ENCODE measurements at regions not wholly inside any gene's neighbourhood (a gene's known extent, or its start where the extent isn't known, plus 50 kb on each side); places are given as distances from the start of the nearest gene placed in this dataset.
A peak's percentile ranks its signal among the peaks of the same experiment; 100 is the strongest.
"Not testable (repeated sequence)": the region's sequence is repeated elsewhere in the genome, so short reads cannot be mapped to it uniquely, and the experiment has no call there.

GRCh38 chrX:115912372-115912897 is 258.1 kb upstream of the AGTR2 start:
- DNase-seq = no peak

GRCh38 chrX:115913575-115913974 is 257.0 kb upstream of the AGTR2 start:
- no peak for DNase-seq

DNA sequence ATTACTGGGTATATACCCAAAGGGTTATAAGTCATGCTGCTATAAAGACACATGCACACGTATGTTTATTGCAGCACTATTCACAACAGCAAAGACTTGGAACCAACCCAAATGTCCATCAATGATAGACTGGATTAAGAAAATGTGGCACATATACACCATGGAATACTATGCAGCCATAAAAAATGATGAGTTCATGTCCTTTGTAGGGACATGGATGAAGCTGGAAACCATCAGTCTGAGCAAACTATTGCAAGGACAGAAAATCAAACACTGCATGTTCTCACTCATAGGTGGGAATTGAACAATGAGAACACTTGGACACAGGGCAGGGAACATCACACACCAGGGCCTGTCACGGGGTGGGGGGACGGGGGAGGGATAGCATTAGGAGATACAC is 254.9 kb upstream of the AGTR2 start:
- not testable (repeated sequence) for DNase-seq

DNA sequence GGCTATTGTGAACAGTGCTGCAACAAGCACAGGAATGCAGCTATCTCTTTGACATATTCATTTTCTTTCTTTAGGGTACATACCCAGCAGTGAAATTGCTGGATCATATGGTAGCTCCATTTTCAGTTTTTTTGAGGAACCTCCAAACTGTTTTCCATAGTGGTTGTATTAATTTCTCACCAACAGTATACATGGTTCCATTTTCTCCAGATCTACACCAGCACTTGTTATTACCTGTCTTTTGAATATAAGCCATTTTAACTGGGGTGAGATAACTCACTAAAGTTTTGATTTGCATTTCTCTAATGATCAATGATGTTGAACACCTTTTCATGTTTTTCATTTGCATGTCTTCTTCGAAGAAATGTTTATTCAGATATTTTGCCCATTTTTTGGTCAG is 241.1 kb upstream of the AGTR2 start:
- DNase-seq = no peak

DNA sequence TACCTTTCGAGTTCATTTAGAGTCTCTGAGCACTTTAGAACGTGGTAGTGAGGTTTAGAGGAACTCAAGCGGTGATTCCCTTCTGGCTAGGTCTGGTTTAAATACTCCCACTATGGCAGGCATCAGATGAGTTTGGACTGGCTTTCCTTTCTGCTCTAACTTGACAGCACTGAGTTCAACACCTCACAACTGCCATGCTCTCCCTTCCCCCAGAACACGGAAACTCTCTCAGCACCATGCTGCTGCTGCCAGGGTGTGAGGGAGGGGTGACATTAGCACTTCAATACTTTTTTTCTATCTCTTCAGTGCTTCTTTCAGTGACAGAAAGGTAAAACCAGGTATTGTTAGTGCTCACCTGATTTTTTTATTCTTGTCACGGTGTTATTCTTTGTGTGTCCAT is 234.5 kb upstream of the AGTR2 start:
- no peak for DNase-seq

GRCh38 chrX:115939070-115939469 is 231.5 kb upstream of the AGTR2 start:
- no peak for DNase-seq

GRCh38 chrX:115939636-115940160 is 230.8 kb upstream of the AGTR2 start:
- DNase-seq = no peak

DNA sequence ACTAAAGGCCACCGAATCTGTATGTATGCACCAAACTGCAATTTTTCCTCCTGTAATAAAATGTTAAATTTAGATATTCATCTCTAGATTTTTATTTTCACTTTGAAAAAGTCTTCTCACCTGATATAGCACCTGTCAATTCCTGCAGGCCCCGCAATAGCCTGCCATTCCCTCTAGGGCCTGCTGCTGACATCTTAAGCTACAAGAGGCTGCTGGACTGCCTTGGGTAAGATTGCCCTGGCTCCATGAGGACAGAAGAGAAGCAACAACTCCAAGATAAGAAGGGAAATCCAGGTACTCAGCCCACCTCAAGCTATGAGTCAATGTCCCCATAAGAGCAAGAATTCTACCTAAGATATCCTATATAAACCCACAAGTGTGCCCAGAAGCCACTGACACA is 230.2 kb upstream of the AGTR2 start:
- no peak for DNase-seq

DNA sequence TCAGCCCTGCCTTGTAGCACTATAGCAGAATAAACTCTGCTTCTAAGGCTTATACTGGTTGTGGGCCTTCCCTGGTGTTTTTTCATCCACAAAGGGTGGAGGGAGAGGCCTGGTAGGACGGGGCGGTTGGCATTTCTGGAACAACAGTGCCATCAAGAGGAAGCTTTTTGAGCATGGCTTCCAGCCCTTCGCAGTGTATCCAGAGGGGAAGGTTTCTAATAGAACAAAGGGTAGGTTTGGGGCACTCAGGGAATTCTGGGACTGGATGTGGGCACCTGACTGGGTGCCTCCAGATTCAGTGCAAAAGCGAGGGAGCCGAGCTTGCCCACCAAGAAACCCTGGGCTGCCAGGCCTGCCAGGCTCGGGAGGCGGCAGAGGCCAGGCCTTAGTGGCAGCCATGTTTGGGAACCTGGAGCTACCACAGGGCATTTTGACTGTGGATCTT is 229.6 kb upstream of the AGTR2 start:
- DNase-seq = no peak

GRCh38 chrX:115941388-115941787 is 229.2 kb upstream of the AGTR2 start:
- no peak for DNase-seq

- DNase-seq = no peak
Measured at GRCh38 chrX:115946059-115946458, 224.5 kb upstream of the AGTR2 start.

- no peak for DNase-seq
Measured at GRCh38 chrX:115948018-115948923, 222.3 kb upstream of the AGTR2 start.

DNA sequence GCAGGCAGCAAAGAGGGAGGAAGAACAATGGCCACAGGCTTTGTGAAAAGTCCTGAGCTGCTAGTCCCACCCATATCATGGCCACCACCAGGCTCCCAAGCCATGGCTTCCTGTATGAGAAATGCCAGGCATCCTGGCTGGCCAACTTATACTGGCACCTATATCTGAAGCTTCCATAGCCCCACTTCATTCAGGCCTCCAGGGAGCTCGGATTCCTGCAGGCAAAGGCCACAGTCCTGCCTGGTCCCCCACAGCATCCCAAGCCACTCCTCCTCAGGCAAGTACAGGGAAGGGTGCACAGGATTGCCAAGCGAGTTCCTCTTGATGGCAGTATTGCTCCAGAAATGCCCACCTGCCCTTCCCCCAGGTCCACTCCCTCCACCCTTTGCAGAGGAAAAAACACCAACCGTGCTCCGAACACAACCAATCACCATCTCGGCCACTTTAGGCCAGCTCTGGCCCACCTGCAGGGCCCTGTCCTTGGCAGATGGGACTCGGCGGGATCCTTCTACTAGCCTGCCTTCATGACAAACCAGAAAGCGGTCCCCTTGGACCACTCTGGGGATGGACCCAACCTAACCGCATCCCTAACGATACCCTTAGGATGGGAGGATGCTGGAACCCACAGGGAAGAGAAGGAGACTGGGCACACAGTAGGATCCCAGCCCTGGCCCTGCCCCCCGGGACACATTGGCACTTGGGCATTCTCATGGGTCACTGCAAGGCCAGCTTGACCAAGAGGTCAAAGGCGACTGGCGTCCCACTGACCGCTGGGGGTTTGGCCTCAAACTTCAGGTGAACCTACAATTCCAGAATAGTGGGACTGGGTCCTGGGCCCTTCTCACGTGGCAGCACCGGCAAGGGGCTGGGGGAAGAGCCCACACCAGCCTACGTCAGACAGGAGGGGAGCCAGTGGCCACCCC is 220.4 kb upstream of the AGTR2 start:
- DNase-seq = no peak

DNA sequence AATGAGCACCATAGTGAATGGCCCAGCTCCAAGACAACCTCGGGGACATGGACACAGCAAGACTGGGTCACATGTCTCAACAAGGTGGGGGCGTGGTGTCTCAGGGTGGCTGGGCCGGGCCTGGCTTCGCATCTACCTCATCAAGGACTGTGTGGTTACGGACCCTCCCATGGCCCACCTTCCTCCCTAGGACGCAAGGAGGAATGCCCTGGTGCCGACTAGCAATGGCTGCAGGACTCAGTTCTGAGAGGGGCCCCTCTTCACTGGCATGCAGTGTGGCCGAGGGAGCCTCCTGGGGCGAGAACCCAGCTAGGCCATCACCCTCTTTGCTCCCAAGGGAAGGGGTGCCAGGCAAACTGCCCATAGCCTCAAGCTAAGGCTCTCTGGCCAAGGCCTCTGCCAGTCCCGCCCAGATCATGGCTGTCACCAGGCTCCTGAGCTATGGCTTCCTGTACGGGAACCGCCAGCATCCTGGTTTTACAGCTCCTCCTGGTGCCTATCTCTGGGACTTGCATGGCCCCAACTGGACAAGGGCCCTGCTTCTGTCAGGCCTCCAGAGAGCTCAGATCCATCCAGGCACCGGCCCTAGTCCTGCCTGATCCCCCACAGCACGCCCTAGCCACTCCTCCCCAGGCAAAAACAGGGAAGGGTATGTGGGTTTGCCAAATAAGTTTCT is 218.0 kb upstream of the AGTR2 start:
- DNase-seq = no peak

GRCh38 chrX:115957862-115958490 is 212.6 kb upstream of the AGTR2 start:
- no peak for DNase-seq

DNA sequence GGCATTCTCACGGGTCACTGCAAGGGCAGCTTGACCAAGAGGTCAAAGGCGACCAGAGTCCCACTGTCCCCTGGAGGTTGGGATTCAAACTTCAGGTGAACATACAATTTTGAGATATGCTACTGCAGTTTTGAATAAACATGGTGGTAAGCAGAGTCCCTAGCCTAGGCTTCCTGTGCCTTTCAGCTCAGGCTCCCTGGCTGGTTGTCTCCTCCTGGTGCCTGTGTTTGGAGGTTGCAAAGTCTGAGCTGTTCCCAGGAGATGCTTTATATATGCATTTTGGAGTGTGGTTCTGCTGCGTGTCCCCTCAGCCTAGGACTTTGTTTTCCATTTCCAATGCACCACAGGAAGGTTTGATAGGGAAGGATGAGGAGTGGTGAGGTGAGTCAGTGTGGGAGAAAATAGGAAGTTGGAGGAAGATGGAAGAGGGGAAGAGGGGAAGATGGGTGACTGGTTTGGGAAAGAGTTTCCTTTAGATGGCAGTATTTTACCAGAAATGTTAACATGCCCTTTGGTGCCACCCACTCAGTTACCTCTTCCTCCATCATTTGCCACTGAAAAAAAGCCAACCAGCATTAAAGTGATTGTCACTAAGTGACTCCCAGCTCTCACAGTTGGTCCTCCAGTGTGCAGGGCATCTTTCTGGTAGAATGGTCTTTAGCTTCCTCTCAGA is 211.7 kb upstream of the AGTR2 start:
- peak; percentile 18 for DNase-seq

DNA sequence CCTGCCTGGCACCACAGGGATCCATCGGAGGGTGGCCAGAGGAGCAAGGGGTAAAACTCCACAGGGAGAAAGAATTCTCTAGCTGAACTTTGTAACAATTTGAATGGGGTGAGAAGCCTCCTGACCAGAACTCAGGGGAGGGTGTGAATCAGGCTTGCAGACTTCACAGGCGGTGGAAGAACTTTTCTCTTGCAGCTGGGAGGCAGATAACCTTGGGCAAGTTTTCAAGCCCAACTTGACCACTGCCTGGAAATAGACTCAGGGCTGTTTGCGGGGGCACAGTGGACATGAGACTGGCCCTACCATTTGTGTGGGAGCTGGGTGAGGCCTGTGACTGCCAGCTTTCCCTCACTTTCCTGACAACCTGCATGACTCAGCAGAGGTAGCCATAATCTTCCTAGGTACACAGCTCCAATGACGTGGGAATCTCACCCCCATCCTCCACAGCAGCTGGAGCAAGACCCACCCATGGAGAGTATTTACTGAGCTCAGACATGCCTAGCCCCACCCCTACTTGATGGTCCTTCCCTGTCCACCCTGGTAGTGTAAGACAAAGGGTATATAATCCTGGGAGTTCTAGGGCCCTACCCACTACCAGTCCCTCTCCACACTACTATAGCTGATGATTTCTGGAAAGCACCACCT is 210.0 kb upstream of the AGTR2 start:
- DNase-seq = peak; percentile 76

DNA sequence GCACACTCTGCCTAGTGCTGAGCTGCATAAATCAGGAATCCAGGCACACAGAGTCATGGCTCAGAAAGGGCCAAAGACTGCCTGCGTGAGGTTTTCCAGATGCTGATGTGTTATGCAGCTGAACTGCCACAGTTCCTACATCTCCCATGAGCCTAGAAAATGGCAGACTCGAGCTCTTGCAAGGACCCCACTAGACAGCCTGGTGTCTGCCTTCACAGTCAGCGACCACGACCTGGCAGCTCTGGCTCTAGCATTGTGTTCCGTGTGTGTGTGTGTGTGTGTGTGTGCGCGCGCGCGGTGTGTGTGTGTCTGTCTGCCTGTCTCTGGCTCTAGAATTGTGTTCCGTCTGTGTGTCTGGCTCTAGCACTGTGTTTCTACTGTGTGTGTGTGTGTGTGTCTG is 203.6 kb upstream of the AGTR2 start:
- no peak for DNase-seq

GRCh38 chrX:115968436-115969252 is 201.9 kb upstream of the AGTR2 start:
- peak; percentile 14 for DNase-seq

DNA sequence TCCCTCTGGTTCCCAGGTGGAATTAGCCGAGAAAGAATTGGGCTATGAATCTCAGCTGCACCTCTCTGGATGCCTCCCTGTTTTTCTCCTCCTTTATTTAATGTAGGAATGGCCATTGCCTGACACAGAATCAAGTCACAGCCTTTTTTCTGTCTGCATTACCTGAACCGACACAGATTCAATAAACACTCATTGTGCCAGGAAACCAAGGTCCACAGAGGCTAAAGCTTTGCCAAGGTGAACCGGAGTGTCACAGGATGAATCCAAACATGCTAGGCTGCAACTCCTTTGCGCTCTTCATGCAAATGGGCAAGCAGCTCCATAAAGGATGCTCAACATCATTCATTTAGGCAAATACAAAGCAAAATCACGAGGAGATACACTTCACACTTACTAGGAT is 199.8 kb upstream of the AGTR2 start:
- no peak for DNase-seq
